Fibroblast of gingiva (primary cell): ENCODE measurements at regions not wholly inside any gene's neighbourhood (a gene's known extent, or its start where the extent isn't known, plus 50 kb on each side); places are given as distances from the start of the nearest gene placed in this dataset.
"Not testable (repeated sequence)": the region's sequence is repeated elsewhere in the genome, so short reads cannot be mapped to it uniquely, and the experiment has no call there.

Source experiments
- DNase-seq: peaks from one replicate; pipeline ENCODE4 v3.0.0-alpha.2; 2011; ENCODE audit warnings: low read depth

DNA sequence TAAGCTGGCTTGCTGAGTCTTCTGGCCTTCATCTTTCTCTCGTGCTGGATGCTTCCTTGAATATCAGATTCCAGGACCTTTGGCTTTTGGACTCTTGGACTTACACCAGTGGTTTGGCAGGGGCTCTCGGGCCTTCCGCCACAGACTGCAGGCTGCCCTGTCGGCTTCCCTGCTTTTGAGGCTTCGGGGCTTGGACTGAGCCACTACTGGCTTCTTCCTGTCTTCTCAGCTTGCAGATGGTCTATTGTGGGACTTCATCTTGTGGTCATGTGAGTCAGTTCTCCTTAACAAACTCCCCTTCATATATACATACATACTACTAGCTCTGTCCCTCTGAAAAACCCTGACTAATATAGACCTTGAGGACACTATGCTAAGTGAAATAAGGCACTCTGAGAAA is 78.3 kb upstream of the SSBP2 start:
- DNase-seq = peak; percentile 18

- DNase-seq = no peak
Measured at GRCh38 chr5:81827500-81827899, 76.6 kb upstream of the SSBP2 start.

GRCh38 chr5:81826128-81826527 is 75.2 kb upstream of the SSBP2 start:
- peak; percentile 47 for DNase-seq

DNA sequence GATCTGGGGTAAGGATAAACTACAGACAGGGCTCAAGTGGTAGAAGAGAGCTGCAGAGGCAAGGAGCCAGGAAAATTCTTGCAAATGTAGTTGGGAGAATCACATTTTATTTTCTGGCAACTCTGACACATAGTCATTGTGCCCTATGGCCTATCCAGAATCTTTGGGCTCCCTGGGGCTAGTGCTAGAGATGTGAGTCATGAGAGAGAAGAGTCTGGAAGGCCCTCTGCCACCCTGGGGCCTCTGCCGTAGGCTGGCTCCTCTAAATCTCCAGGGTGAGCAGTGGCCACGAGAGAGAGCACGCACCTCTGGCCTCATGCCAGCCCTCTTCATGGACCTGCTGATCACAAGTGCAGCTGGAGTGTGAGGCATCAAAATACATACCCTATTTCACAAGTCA is 74.3 kb upstream of the SSBP2 start:
- peak; percentile 96 for DNase-seq

GRCh38 chr5:81823736-81824135 is 72.8 kb upstream of the SSBP2 start:
- not testable (repeated sequence) for DNase-seq

- no peak for DNase-seq
Measured at GRCh38 chr5:81820863-81821262, 70.0 kb upstream of the SSBP2 start.

- DNase-seq = no peak
Measured at GRCh38 chr5:81820318-81820636, 69.4 kb upstream of the SSBP2 start.

DNA sequence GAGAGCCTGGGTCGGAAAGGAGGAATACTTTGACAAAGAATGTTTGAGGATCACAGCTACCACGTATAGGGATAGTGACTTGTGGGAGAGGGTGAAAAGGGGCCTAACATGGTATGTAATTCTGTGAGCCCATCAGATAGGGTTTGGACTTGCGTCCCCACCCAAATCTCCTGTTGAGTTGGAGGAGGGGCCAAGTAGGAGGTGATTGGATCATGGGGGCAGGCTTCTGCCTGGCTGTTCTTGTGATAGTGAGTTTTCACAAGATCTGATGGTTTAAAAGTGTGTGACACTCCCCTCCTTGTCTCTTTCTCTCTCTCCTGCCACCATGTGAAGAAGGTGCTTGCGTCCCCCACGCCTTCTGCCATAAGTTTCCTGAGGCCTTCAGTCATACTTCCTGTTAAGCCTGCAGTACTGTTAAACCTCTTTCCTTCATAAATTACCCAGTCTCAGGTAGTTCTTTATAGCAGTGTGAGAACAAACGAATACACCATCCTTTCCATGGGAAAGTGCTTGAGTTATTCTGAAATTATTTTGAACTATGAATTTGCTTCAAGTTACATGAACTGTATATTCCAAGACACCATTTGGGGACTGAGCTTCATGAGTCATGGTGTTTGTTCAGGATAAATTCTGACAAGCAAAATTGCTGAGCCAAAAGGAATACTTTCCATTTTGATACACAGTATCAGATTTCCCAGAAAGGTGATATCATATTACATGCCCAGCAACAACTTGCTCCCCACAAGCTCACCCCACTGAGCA is 68.8 kb upstream of the SSBP2 start:
- peak; percentile 75 for DNase-seq

GRCh38 chr5:81817980-81818379 is 67.1 kb upstream of the SSBP2 start:
- no peak for DNase-seq

GRCh38 chr5:81817086-81817485 is 66.2 kb upstream of the SSBP2 start:
- DNase-seq = no peak

- no peak for DNase-seq
Measured at GRCh38 chr5:81815321-81815720, 64.4 kb upstream of the SSBP2 start.

- no peak for DNase-seq
Measured at GRCh38 chr5:81808106-81808505, 57.2 kb upstream of the SSBP2 start.

- no peak for DNase-seq
Measured at GRCh38 chr5:81805086-81805485, 54.2 kb upstream of the SSBP2 start.

DNA sequence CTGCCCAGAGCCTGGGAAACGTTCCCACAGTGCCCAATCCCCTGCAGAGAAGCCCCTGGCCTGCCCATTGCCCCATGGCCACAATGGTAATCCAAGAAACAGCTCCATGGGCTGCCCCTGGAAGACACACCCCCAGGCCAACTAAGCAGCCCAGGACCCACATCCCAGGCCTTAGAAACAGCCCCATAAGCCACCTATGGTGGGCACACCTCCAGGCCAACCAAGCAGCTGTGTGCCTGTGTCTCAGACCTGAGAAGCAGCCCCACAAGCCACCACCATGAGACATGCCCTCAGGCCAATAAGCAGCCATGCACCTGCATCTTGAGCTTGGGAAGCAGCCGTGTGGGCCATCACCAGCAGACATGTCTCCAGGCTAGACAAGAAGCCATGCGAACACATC is 52.9 kb upstream of the SSBP2 start:
- no peak for DNase-seq

DNA sequence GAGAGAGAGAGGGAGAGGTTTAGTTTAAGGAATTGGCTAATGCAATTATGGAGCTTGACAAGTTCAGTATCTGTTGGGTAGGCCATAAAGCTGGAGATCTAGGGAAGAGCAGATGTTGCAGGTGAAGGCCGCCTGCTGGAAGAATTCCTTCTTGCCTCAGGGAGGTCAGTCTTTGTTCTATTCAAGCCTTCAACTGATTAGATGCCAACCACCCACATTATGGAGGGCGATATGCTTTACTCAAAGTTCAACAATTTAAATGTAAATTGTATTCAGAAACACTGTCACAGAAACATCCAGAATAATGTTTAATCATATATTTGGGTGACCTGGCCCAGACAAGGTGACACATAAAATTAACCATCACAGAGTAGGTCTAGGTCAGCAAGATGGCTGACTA is 51.7 kb upstream of the SSBP2 start:
- DNase-seq = no peak

GRCh38 chr5:81802020-81802419 is 51.1 kb upstream of the SSBP2 start:
- DNase-seq = no peak

DNA sequence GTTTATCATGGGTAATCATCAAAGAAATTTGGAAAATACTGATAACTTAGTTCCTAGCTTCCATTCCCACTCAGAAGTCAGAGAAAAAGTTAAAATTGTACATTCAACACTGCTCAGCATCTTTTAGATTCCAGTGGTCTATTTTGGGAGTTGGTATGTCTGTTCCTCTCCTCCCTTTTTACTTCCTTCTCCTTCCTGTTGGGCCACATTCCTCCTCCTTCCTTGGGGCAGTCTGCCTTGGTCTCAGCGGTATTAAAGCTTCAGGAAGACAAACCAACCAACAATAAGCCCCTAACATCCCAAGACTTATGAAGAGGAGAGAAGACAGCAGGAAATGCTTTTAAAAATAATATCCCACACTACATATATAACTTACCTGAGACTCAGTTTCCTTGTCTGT is 49.9 kb upstream of the SSBP2 start:
- no peak for DNase-seq
